Cardiac muscle cell (in vitro differentiated cells and primary cell): ENCODE measurements at regions not wholly inside any gene's neighbourhood (a gene's known extent, or its start where the extent isn't known, plus 50 kb on each side); places are given as distances from the start of the nearest gene placed in this dataset.

Experiments
- DNase-seq, 2 donors: peaks; one replicate each; pipeline versions ENCODE4 v3.0.0 to v3.0.0-alpha.2; 2010 to 2017; ENCODE audit warnings: low read depth in 1 of 2, low spot score in 1 of 2
- H3K27ac ChIP-seq: fragments of 200-600 bp; sonication (generic); 2 replicates; pipeline ENCODE4 v1.5.1; 2016
- H3K27me3 ChIP-seq: fragments of 200-600 bp; sonication (generic); 2 replicates; pipeline ENCODE4 v1.6.0; 2016; ENCODE audit warnings: control low read depth
- H3K36me3 ChIP-seq: fragments of 200-600 bp; sonication (generic); 2 replicates; pipeline ENCODE4 v1.5.1; 2016; ENCODE audit warnings: control low read depth
- H3K4me1 ChIP-seq: fragments of 200-600 bp; sonication (generic); 2 replicates; pipeline ENCODE4 v1.8.1; 2017; ENCODE audit warnings: low read depth, mild to moderate bottlenecking, mixed run types
- H3K4me3 ChIP-seq: fragments of 200-600 bp; sonication (generic); 2 replicates; pipeline ENCODE4 v1.5.1; 2016; ENCODE audit warnings: mild to moderate bottlenecking
- H3K9me3 ChIP-seq: fragments of 200-600 bp; sonication (generic); 2 replicates; pipeline ENCODE4 v1.5.1; 2017; ENCODE audit warnings: low read depth, mild to moderate bottlenecking, control low read depth
- CTCF ChIP-seq: IDR thresholded peaks from 2 replicates; pipeline ENCODE4 v1.5.1; 2012; ENCODE audit warnings: low read depth, mild to moderate bottlenecking, low read length

DNA sequence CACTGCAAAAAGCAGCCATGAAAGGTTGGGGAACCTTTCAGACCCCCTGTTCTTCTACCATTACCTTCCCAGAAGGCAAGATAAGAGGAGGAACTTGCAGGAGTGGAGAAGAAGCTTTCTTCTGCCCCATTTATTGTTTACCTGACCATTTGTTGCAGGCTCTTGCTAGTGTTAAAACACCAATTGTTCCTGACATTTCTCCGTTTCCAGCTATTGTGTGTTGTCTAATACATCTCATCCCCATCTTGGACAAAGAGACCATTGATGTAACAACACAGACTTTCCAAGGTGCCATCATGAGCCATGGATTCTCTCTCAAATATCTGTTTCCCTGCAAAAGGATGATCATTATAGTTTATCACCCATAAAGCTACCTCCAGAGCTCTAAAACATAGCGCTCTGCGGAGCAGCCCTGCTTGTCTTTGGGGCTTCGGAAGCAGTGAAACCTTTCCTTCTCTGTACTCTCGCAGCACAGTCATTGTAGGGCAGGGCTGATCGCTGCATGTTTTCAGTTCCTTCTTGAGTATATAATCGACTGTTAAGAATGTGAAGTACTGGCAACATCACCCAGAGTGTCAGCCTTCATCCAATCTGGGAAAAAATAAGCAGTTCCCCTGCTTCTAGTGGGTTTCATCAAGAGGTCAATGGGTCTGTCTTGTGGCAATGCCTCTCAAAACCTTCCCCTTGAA lies 680.0 kb downstream of the SEMA5A start:
- no peaks in the 10 kb centered on the region for H3K4me1 ChIP-seq
- no peaks in the 10 kb centered on the region for H3K36me3 ChIP-seq
- H3K4me3 ChIP-seq, result no peak overlapping the region
- no peak for DNase-seq
- TF ChIP-seq CTCF, result no peak
- no peaks in the 10 kb centered on the region for H3K27me3 ChIP-seq
- no peak overlapping the region for H3K27ac ChIP-seq
- H3K9me3 ChIP-seq, result no peaks in the 10 kb centered on the region

DNA sequence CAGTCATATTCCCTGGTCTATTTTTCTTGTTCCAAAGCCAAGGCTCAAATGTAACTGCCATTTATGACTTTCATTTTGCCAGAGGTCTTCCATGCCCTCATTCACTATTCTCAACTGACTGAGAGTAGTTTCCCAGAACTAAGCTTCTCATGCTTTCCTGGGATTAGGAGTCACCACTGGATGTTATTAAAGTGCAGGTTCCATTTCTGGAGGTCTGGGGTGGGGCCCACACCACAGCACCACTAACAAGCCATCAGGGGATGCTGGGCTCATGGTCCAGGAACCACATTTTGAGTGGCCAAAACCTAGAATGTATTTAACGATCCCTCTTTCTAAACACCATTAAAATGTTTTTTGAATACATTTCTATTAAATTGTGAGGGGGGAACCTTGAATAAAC lies 677.6 kb downstream of the SEMA5A start:
- Histone ChIP-seq H3K27ac (no peak overlapping the region), H3K4me1 (no peaks in the 10 kb centered on the region), H3K27me3 (no peaks in the 10 kb centered on the region), H3K4me3 (no peak overlapping the region), H3K9me3 (no peaks in the 10 kb centered on the region), H3K36me3 (no peaks in the 10 kb centered on the region)
- TF ChIP-seq CTCF, result no peak
- DNase-seq, result no peak

DNA sequence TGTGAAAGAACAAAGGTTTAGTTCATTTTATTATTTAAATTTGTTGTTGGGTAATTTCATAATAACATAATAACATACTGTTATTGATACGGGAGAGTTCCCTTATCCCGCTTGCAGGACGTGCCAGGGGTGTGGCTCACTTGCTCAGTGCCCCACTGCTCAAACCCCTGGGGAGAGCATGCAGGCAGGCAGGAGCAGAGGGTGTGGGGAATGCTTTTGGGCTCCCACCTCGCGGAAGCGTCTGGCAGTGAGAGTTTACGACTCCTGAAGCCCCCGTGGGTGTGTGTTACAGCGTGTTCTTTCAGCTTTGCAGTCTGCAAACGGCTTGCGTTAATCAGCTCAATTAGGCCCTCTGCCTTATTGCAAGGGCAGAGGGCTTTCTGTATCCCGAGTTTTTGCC lies 675.9 kb downstream of the SEMA5A start:
- Histone ChIP-seq H3K27ac (no peak overlapping the region), H3K4me3 (no peak overlapping the region), H3K36me3 (no peaks in the 10 kb centered on the region), H3K4me1 (no peaks in the 10 kb centered on the region), H3K27me3 (no peaks in the 10 kb centered on the region), H3K9me3 (no peaks in the 10 kb centered on the region)
- DNase-seq, result no peak
- TF ChIP-seq CTCF, result no peak

DNA sequence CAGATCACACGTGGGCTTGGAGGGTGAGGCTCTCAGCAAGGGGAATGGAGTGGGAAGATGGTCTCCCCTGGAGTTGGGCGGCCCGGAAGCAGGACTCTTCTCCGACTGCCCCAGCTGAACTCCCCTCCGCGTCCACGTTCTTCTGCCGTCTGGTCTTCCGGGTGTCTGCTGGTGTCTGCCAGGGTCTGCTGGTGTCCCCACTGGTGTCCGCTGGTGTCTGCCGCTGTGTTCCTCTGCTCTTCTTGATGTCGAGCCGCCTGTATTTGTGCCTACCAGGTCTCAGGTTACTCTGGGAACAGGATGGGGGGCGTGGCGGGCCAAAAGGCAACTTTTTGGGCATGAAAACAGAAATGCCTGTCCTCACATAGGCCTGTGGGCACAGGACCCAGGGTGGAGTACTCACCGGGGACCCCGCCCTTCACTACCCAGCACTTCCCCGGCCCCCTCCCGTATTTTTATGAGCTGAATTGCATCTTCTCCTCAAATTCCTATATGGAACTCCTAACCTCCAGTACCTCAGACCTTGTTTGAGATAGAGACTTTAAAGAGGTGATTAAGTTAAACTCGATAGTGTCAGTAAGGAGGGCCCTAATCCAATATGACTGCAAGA lies 675.4 kb downstream of the SEMA5A start:
- Histone ChIP-seq H3K4me1 (no peaks in the 10 kb centered on the region), H3K9me3 (no peaks in the 10 kb centered on the region), H3K36me3 (no peaks in the 10 kb centered on the region), H3K27me3 (no peaks in the 10 kb centered on the region), H3K27ac (no peak overlapping the region), H3K4me3 (no peak overlapping the region)
- no peak for DNase-seq
- no peak for TF ChIP-seq CTCF

DNA sequence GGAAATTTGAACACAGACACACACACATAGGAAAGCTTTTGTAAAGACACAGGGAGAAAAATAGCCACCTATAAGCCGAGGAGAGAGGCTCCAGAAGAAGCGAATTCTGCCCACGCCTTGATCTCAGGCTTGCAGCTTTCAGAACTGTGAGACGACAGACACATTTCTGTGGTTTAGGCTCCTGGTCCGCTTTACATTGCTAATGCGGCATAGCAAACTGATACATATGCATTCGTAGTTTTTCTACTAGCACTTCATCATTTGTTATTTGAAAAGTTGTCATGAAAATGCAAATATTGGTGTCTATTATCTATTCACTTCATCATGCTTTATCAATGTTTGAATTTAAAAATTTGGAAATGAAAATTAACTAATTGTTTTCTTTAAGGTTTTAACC lies 674.9 kb downstream of the SEMA5A start:
- Histone ChIP-seq H3K4me1 (no peaks in the 10 kb centered on the region), H3K36me3 (no peaks in the 10 kb centered on the region), H3K27me3 (no peaks in the 10 kb centered on the region), H3K4me3 (no peak overlapping the region), H3K27ac (no peak overlapping the region), H3K9me3 (no peaks in the 10 kb centered on the region)
- TF ChIP-seq CTCF, result no peak
- DNase-seq, result no peak
